Left ventricle myocardium inferior (tissue), 1 donor: ENCODE measurements at regions not wholly inside any gene's neighbourhood (a gene's known extent, or its start where the extent isn't known, plus 50 kb on each side); places are given as distances from the start of the nearest gene placed in this dataset.

Experiments used
- DNase-seq: peaks from one replicate; pipeline ENCODE4 v3.0.0-alpha.2; 2020
- H3K27ac ChIP-seq: fragments of 200-600 bp; replicated peaks from 2 replicates; pipeline ENCODE4 v1.8.0; 2021
- H3K27me3 ChIP-seq: fragments of 200-600 bp; 2 replicates; pipeline ENCODE4 v1.8.0; 2021; ENCODE audit warnings: low read depth
- H3K36me3 ChIP-seq: fragments of 200-600 bp; 2 replicates; pipeline ENCODE4 v1.8.0; 2021
- H3K4me1 ChIP-seq: fragments of 200-600 bp; 2 replicates; pipeline ENCODE4 v1.8.0; 2021
- H3K4me3 ChIP-seq: fragments of 200-600 bp; 2 replicates; pipeline ENCODE4 v1.8.0; 2021; ENCODE audit warnings: mild to moderate bottlenecking, moderate library complexity
- H3K9me3 ChIP-seq: fragments of 200-600 bp; replicated peaks from 2 replicates; pipeline ENCODE4 v1.8.0; 2021
- CTCF ChIP-seq: fragments of 200-600 bp; IDR thresholded peaks from 2 replicates; pipeline ENCODE4 v1.8.0; 2021; ENCODE audit warnings: antibody characterized with exemption, mild to moderate bottlenecking, borderline replicate concordance
- intact Hi-C: fragments of 100-400 bp; cut with micrococcal nuclease; formaldehyde crosslinking; loops from one replicate; pipeline ENCODE4 v1.11.0; 2022
- donor health status: DM: no; HTN: yes; CAD: no; lungs with severe emphysema.

- Histone ChIP-seq H3K27me3 (no peaks in the 10 kb centered on the region), H3K27ac (no peak overlapping the region), H3K9me3 (no peaks in the 10 kb centered on the region), H3K4me3 (no peak overlapping the region), H3K4me1 (no peaks in the 10 kb centered on the region), H3K36me3 (no peaks in the 10 kb centered on the region)
- TF ChIP-seq CTCF, result no peak
- intact Hi-C loops, result no loop called here
- no peak for DNase-seq
Measured at GRCh38 chr2:162928356-162928755, 89.8 kb upstream of the KCNH7 start.

GRCh38 chr2:162926907-162927306 lies 88.3 kb upstream of the KCNH7 start:
- Histone ChIP-seq H3K36me3 (no peaks in the 10 kb centered on the region), H3K9me3 (no peaks in the 10 kb centered on the region), H3K27me3 (no peaks in the 10 kb centered on the region), H3K4me3 (no peak overlapping the region), H3K4me1 (no peaks in the 10 kb centered on the region), H3K27ac (no peak overlapping the region)
- intact Hi-C loops, result no loop called here
- DNase-seq, result no peak
- no peak for TF ChIP-seq CTCF

- intact Hi-C loops, result no loop called here
- no peak for TF ChIP-seq CTCF
- no peak overlapping the region for H3K27ac ChIP-seq
- H3K4me3 ChIP-seq, result no peak overlapping the region
- no peak for DNase-seq
- H3K36me3 ChIP-seq, result no peaks in the 10 kb centered on the region
- no peaks in the 10 kb centered on the region for H3K27me3 ChIP-seq
- no peaks in the 10 kb centered on the region for H3K9me3 ChIP-seq
- no peaks in the 10 kb centered on the region for H3K4me1 ChIP-seq
Measured at GRCh38 chr2:162926501-162926900, 87.9 kb upstream of the KCNH7 start.

GRCh38 chr2:162925595-162925994 lies 87.0 kb upstream of the KCNH7 start:
- no peak for TF ChIP-seq CTCF
- Histone ChIP-seq H3K27ac (no peak overlapping the region), H3K4me3 (no peak overlapping the region), H3K9me3 (no peaks in the 10 kb centered on the region), H3K27me3 (no peaks in the 10 kb centered on the region), H3K36me3 (no peaks in the 10 kb centered on the region), H3K4me1 (no peaks in the 10 kb centered on the region)
- intact Hi-C loops, result no loop called here
- DNase-seq, result no peak

- no peak for TF ChIP-seq CTCF
- no peaks in the 10 kb centered on the region for H3K27me3 ChIP-seq
- no peaks in the 10 kb centered on the region for H3K9me3 ChIP-seq
- no peak overlapping the region for H3K4me3 ChIP-seq
- intact Hi-C loops, result no loop called here
- no peaks in the 10 kb centered on the region for H3K4me1 ChIP-seq
- H3K36me3 ChIP-seq, result no peaks in the 10 kb centered on the region
- no peak overlapping the region for H3K27ac ChIP-seq
- DNase-seq, result no peak
Measured at GRCh38 chr2:162919111-162919510, 80.5 kb upstream of the KCNH7 start.

GRCh38 chr2:162917626-162918025 lies 79.1 kb upstream of the KCNH7 start:
- no peaks in the 10 kb centered on the region for H3K36me3 ChIP-seq
- no peak for TF ChIP-seq CTCF
- no peaks in the 10 kb centered on the region for H3K4me1 ChIP-seq
- no peaks in the 10 kb centered on the region for H3K9me3 ChIP-seq
- no peak overlapping the region for H3K27ac ChIP-seq
- intact Hi-C loops, result no loop called here
- no peak overlapping the region for H3K4me3 ChIP-seq
- no peaks in the 10 kb centered on the region for H3K27me3 ChIP-seq
- DNase-seq, result no peak
